Stimulated activated CD4-positive, alpha-beta T cell treated with anti-CD3 and anti-CD28 coated beads, Interleukin-1b, Interleukin-23, amount 100 ng/mL, for 48 hours (primary cell): ENCODE measurements at regions not wholly inside any gene's neighbourhood (a gene's known extent, or its start where the extent isn't known, plus 50 kb on each side); places are given as distances from the start of the nearest gene placed in this dataset.
"Not testable (repeated sequence)": the region's sequence is repeated elsewhere in the genome, so short reads cannot be mapped to it uniquely, and the experiment has no call there.

Source experiments
- DNase-seq: peaks from one replicate; pipeline ENCODE4 v3.0.0-alpha.2; 2020

GRCh38 chr16:16625140-16625539 is 246.2 kb downstream of the NPIPA7 start:
- not testable (repeated sequence) for DNase-seq

- DNase-seq: not testable (repeated sequence)
Observed at GRCh38 chr16:16627865-16628264, 248.9 kb downstream of the NPIPA7 start.

GRCh38 chr16:16638231-16638630 is 259.3 kb downstream of the NPIPA7 start:
- DNase-seq: not testable (repeated sequence)

GRCh38 chr16:16638714-16639113 is 259.8 kb downstream of the NPIPA7 start:
- DNase-seq: not testable (repeated sequence)

GRCh38 chr16:16643828-16644227 is 264.9 kb downstream of the NPIPA7 start:
- not testable (repeated sequence) for DNase-seq

- not testable (repeated sequence) for DNase-seq
Observed at GRCh38 chr16:16648002-16648401, 269.1 kb downstream of the NPIPA7 start.

GRCh38 chr16:16672180-16672812 is 293.4 kb downstream of the NPIPA7 start:
- not testable (repeated sequence) for DNase-seq

- not testable (repeated sequence) for DNase-seq
Observed at GRCh38 chr16:16674820-16675219, 295.9 kb downstream of the NPIPA7 start.

- not testable (repeated sequence) for DNase-seq
Observed at GRCh38 chr16:16721849-16722248, 342.9 kb downstream of the NPIPA7 start.

- not testable (repeated sequence) for DNase-seq
Observed at GRCh38 chr16:16722666-16723065, 343.7 kb downstream of the NPIPA7 start.

- DNase-seq: not testable (repeated sequence)
Observed at GRCh38 chr16:16723819-16724519, 345.0 kb downstream of the NPIPA7 start.

GRCh38 chr16:16727048-16727447 is 348.1 kb downstream of the NPIPA7 start:
- DNase-seq: not testable (repeated sequence)

- DNase-seq: not testable (repeated sequence)
Observed at GRCh38 chr16:16742573-16742972, 363.6 kb downstream of the NPIPA7 start.

GRCh38 chr16:16754992-16755667 is 376.2 kb downstream of the NPIPA7 start:
- DNase-seq: not testable (repeated sequence)

- DNase-seq: no peak
Observed at GRCh38 chr16:16763449-16763848, 384.5 kb downstream of the NPIPA7 start.

- DNase-seq: not testable (repeated sequence)
Observed at GRCh38 chr16:16770717-16771116, 391.8 kb downstream of the NPIPA7 start.

GRCh38 chr16:16774389-16774788 is 395.4 kb downstream of the NPIPA7 start:
- no peak for DNase-seq

- DNase-seq: no peak
Observed at GRCh38 chr16:16778332-16778731, 399.4 kb downstream of the NPIPA7 start.

GRCh38 chr16:16780588-16780987 is 401.6 kb downstream of the NPIPA7 start:
- DNase-seq: no peak

- no peak for DNase-seq
Observed at GRCh38 chr16:16782153-16782552, 403.2 kb downstream of the NPIPA7 start.

- no peak for DNase-seq
Observed at GRCh38 chr16:16788004-16788403, 409.1 kb downstream of the NPIPA7 start.

GRCh38 chr16:16790597-16790996 is 411.7 kb downstream of the NPIPA7 start:
- no peak for DNase-seq

GRCh38 chr16:16791051-16791450 is 412.1 kb downstream of the NPIPA7 start:
- DNase-seq: no peak

GRCh38 chr16:16797239-16797638 is 418.3 kb downstream of the NPIPA7 start:
- no peak for DNase-seq
